HUES6 (cell line): ENCODE measurements at regions not wholly inside any gene's neighbourhood (a gene's known extent, or its start where the extent isn't known, plus 50 kb on each side); places are given as distances from the start of the nearest gene placed in this dataset.

Experiments used
- H3K27ac ChIP-seq: 2 replicates; pipeline ENCODE4 v1.7.0; 2013; ENCODE audit warnings: low read depth, mild to moderate bottlenecking, low read length, inconsistent platforms
- H3K27me3 ChIP-seq: 2 replicates; pipeline ENCODE4 v1.6.1; 2013; ENCODE audit warnings: low read length; ENCODE audit not compliant: control insufficient read depth, insufficient read depth
- H3K36me3 ChIP-seq: 2 replicates; pipeline ENCODE4 v1.6.1; 2013; ENCODE audit warnings: low read length; ENCODE audit not compliant: control insufficient read depth, insufficient read depth
- H3K4me1 ChIP-seq: 2 replicates; pipeline ENCODE4 v1.6.1; 2013; ENCODE audit warnings: low read length; ENCODE audit not compliant: control insufficient read depth, insufficient read depth
- H3K4me3 ChIP-seq: 2 replicates; pipeline ENCODE4 v1.5.1; 2013; ENCODE audit warnings: low read depth, low read length
- H3K9ac ChIP-seq: one replicate; pipeline ENCODE4 v1.6.1; 2013; ENCODE audit warnings: mild to moderate bottlenecking, low read length
- H3K9me3 ChIP-seq: 2 replicates; pipeline ENCODE4 v1.6.1; 2013; ENCODE audit warnings: low read depth, low read length; ENCODE audit not compliant: control insufficient read depth, insufficient read depth

- Histone ChIP-seq H3K27me3 (no peaks in the 10 kb centered on the region), H3K36me3 (no peaks in the 10 kb centered on the region), H3K4me3 (no peak overlapping the region), H3K9me3 (no peaks in the 10 kb centered on the region), H3K27ac (no peak overlapping the region), H3K4me1 (peaks cover 4% of the 10 kb centered on the region; the same call in 1 of the 2 replicates), H3K9ac (no peak overlapping the region)
Observed at GRCh38 chr4:119794681-119795080, 166.1 kb upstream of the PDE5A start.

- H3K4me1 ChIP-seq = peaks cover 4% of the 10 kb centered on the region; the same call in 1 of the 2 replicates
- no peak overlapping the region for H3K4me3 ChIP-seq
- H3K27me3 ChIP-seq = no peaks in the 10 kb centered on the region
- H3K36me3 ChIP-seq = no peaks in the 10 kb centered on the region
- no peak overlapping the region for H3K9ac ChIP-seq
- no peaks in the 10 kb centered on the region for H3K9me3 ChIP-seq
- H3K27ac ChIP-seq = no peak overlapping the region
Observed at GRCh38 chr4:119794113-119794512, 165.5 kb upstream of the PDE5A start.

- H3K4me1 ChIP-seq = peaks cover 8% of the 10 kb centered on the region; the same call in 1 of the 2 replicates
- no peaks in the 10 kb centered on the region for H3K27me3 ChIP-seq
- no peak overlapping the region for H3K9ac ChIP-seq
- no peak overlapping the region for H3K27ac ChIP-seq
- no peaks in the 10 kb centered on the region for H3K36me3 ChIP-seq
- no peak overlapping the region for H3K4me3 ChIP-seq
- H3K9me3 ChIP-seq = peaks cover 9% of the 10 kb centered on the region
Observed at GRCh38 chr4:119788349-119789266, 160.0 kb upstream of the PDE5A start.

- H3K4me3 ChIP-seq = no peak overlapping the region
- peaks cover 8% of the 10 kb centered on the region; the same call in 1 of the 2 replicates for H3K4me1 ChIP-seq
- H3K36me3 ChIP-seq = no peaks in the 10 kb centered on the region
- no peak overlapping the region for H3K9ac ChIP-seq
- peaks cover 19% of the 10 kb centered on the region for H3K9me3 ChIP-seq
- H3K27ac ChIP-seq = no peak overlapping the region
- H3K27me3 ChIP-seq = no peaks in the 10 kb centered on the region
Observed at GRCh38 chr4:119785963-119786362, 157.4 kb upstream of the PDE5A start.

GRCh38 chr4:119783189-119783983, 154.8 kb upstream of the PDE5A start:
- Histone ChIP-seq H3K9me3 (peaks cover 19% of the 10 kb centered on the region), H3K27me3 (no peaks in the 10 kb centered on the region), H3K4me3 (no peak overlapping the region), H3K27ac (no peak overlapping the region), H3K4me1 (peaks cover 3% of the 10 kb centered on the region; the same call in 1 of the 2 replicates), H3K9ac (no peak overlapping the region), H3K36me3 (no peaks in the 10 kb centered on the region)

GRCh38 chr4:119781044-119781443, 152.4 kb upstream of the PDE5A start:
- no peaks in the 10 kb centered on the region for H3K4me1 ChIP-seq
- H3K4me3 ChIP-seq = no peak overlapping the region
- H3K27ac ChIP-seq = no peak overlapping the region
- no peak overlapping the region for H3K9ac ChIP-seq
- H3K27me3 ChIP-seq = no peaks in the 10 kb centered on the region
- no peaks in the 10 kb centered on the region for H3K36me3 ChIP-seq
- peaks cover 25% of the 10 kb centered on the region for H3K9me3 ChIP-seq

- 0 out of 2 replicates have a peak, but pooled peaks cover 6% of the 10 kb centered on the region for H3K9me3 ChIP-seq
- no peaks in the 10 kb centered on the region for H3K27me3 ChIP-seq
- H3K4me3 ChIP-seq = no peak overlapping the region
- no peaks in the 10 kb centered on the region for H3K36me3 ChIP-seq
- no peak overlapping the region for H3K9ac ChIP-seq
- H3K4me1 ChIP-seq = peaks cover 10% of the 10 kb centered on the region; the same call in 1 of the 2 replicates
- H3K27ac ChIP-seq = no peak overlapping the region
Observed at GRCh38 chr4:119774840-119775239, 146.2 kb upstream of the PDE5A start.

GRCh38 chr4:119765951-119766350, 137.3 kb upstream of the PDE5A start:
- Histone ChIP-seq H3K4me3 (no peak overlapping the region), H3K36me3 (no peaks in the 10 kb centered on the region), H3K9ac (no peak overlapping the region), H3K9me3 (no peaks in the 10 kb centered on the region), H3K4me1 (no peaks in the 10 kb centered on the region), H3K27me3 (no peaks in the 10 kb centered on the region), H3K27ac (no peak overlapping the region)

GRCh38 chr4:119765469-119765868, 136.9 kb upstream of the PDE5A start:
- H3K27me3 ChIP-seq = no peaks in the 10 kb centered on the region
- H3K27ac ChIP-seq = no peak overlapping the region
- no peaks in the 10 kb centered on the region for H3K9me3 ChIP-seq
- H3K36me3 ChIP-seq = no peaks in the 10 kb centered on the region
- no peaks in the 10 kb centered on the region for H3K4me1 ChIP-seq
- H3K9ac ChIP-seq = no peak overlapping the region
- no peak overlapping the region for H3K4me3 ChIP-seq

GRCh38 chr4:119763386-119763785, 134.8 kb upstream of the PDE5A start:
- H3K4me3 ChIP-seq = no peak overlapping the region
- H3K27ac ChIP-seq = no peak overlapping the region
- H3K4me1 ChIP-seq = no peaks in the 10 kb centered on the region
- H3K9ac ChIP-seq = no peak overlapping the region
- H3K27me3 ChIP-seq = no peaks in the 10 kb centered on the region
- no peaks in the 10 kb centered on the region for H3K9me3 ChIP-seq
- no peaks in the 10 kb centered on the region for H3K36me3 ChIP-seq

- Histone ChIP-seq H3K27ac (no peak overlapping the region), H3K4me3 (no peak overlapping the region), H3K9ac (no peak overlapping the region), H3K9me3 (no peaks in the 10 kb centered on the region), H3K36me3 (no peaks in the 10 kb centered on the region), H3K27me3 (no peaks in the 10 kb centered on the region), H3K4me1 (no peaks in the 10 kb centered on the region)
Observed at GRCh38 chr4:119755599-119755998, 127.0 kb upstream of the PDE5A start.
